MM.1S (cell line): ENCODE measurements at regions not wholly inside any gene's neighbourhood (a gene's known extent, or its start where the extent isn't known, plus 50 kb on each side); places are given as distances from the start of the nearest gene placed in this dataset.

Experiments used
- DNase-seq: peaks from one replicate; pipeline ENCODE4 v3.0.0-alpha.2; 2015
- H2AFZ ChIP-seq: fragments of 300-600 bp; sonication (generic); 2 replicates; pipeline ENCODE4 v1.6.0; 2016; ENCODE audit warnings: antibody characterized with exemption, low read length
- H3F3A ChIP-seq: fragments of 300-600 bp; sonication (generic); 2 replicates; pipeline ENCODE4 v1.6.1; 2016; ENCODE audit warnings: mild to moderate bottlenecking, antibody characterized with exemption, low read length, moderate library complexity, mixed read lengths; ENCODE audit not compliant: insufficient read depth
- H3K27ac ChIP-seq: fragments of 300-600 bp; sonication (generic); 2 replicates; pipeline ENCODE4 v1.5.1; 2016; ENCODE audit warnings: mild to moderate bottlenecking, low read length
- H3K27me3 ChIP-seq: fragments of 300-600 bp; sonication (generic); replicated peaks from 2 replicates; pipeline ENCODE4 v1.6.0; 2016; ENCODE audit warnings: low read length; ENCODE audit not compliant: insufficient read depth
- H3K36me3 ChIP-seq: fragments of 300-600 bp; sonication (generic); replicated peaks from 2 replicates; pipeline ENCODE4 v1.6.1; 2016; ENCODE audit warnings: mild to moderate bottlenecking, low read length, mixed read lengths; ENCODE audit not compliant: insufficient read depth
- H3K4me1 ChIP-seq: fragments of 300-600 bp; sonication (generic); 2 replicates; pipeline ENCODE4 v1.6.1; 2016; ENCODE audit warnings: low read length, mixed read lengths
- H3K4me2 ChIP-seq: fragments of 300-600 bp; sonication (generic); 2 replicates; pipeline ENCODE4 v1.6.0; 2016; ENCODE audit warnings: low read depth, low read length
- H3K4me3 ChIP-seq: fragments of 300-600 bp; sonication (generic); 2 replicates; pipeline ENCODE4 v1.5.1; 2016; ENCODE audit warnings: low read length, mixed read lengths
- H3K79me2 ChIP-seq: fragments of 300-600 bp; sonication (generic); 2 replicates; pipeline ENCODE4 v1.6.1; 2016; ENCODE audit warnings: mixed run types, low read length, mixed read lengths
- H3K9ac ChIP-seq: fragments of 300-600 bp; sonication (generic); 2 replicates; pipeline ENCODE4 v1.6.1; 2016; ENCODE audit warnings: low read length, mixed read lengths
- H3K9me2 ChIP-seq: fragments of 300-600 bp; sonication (generic); replicated peaks from 2 replicates; pipeline ENCODE4 v1.6.1; 2016; ENCODE audit warnings: mild to moderate bottlenecking, low read length, mixed read lengths; ENCODE audit not compliant: insufficient read depth
- H3K9me3 ChIP-seq: fragments of 300-600 bp; sonication (generic); replicated peaks from 2 replicates; pipeline ENCODE4 v1.6.1; 2016; ENCODE audit warnings: mild to moderate bottlenecking, low read length, mixed read lengths; ENCODE audit not compliant: insufficient read depth
- H4K20me1 ChIP-seq: fragments of 300-600 bp; sonication (generic); 2 replicates; pipeline ENCODE4 v1.6.1; 2016; ENCODE audit warnings: mild to moderate bottlenecking, low read length, moderate library complexity, mixed read lengths; ENCODE audit not compliant: insufficient read depth
- CTCF ChIP-seq: fragments of 300-600 bp; sonication (generic); IDR thresholded peaks from 2 replicates; pipeline ENCODE4 v1.5.1; 2016; ENCODE audit warnings: antibody characterized with exemption, low read length, mixed read lengths
- EZH2 ChIP-seq: fragments of 300-600 bp; sonication (generic); optimal IDR thresholded peaks from 2 replicates; pipeline ENCODE3; 2017; ENCODE audit warnings: low read depth, mild to moderate bottlenecking, antibody characterized with exemption, low read length, mixed read lengths
- EZH2phosphoT487 ChIP-seq: fragments of 300-600 bp; sonication (generic); IDR thresholded peaks from 2 replicates; pipeline ENCODE4 v1.6.1; 2018; ENCODE audit warnings: antibody characterized with exemption, low read length

GRCh38 chr2:122736279-122736678 is 980.8 kb downstream of the TSN start:
- Histone ChIP-seq H3K27ac (no peak overlapping the region), H3K4me1 (no peaks in the 10 kb centered on the region), H2AFZ (no peak overlapping the region), H3K27me3 (no peaks in the 10 kb centered on the region), H3K36me3 (no peaks in the 10 kb centered on the region), H3K4me3 (no peak overlapping the region), H3F3A (no peaks in the 10 kb centered on the region), H3K79me2 (no peaks in the 10 kb centered on the region), H3K4me2 (no peak overlapping the region), H3K9me2 (no peaks in the 10 kb centered on the region), H3K9me3 (no peaks in the 10 kb centered on the region), H4K20me1 (no peaks in the 10 kb centered on the region), H3K9ac (no peak overlapping the region)
- TF ChIP-seq EZH2 = no peak
- no peak for TF ChIP-seq CTCF
- no peak for TF ChIP-seq EZH2phosphoT487
- no peak for DNase-seq

GRCh38 chr2:122737429-122738077 is 982.1 kb downstream of the TSN start:
- Histone ChIP-seq H4K20me1 (no peaks in the 10 kb centered on the region), H3K4me3 (no peak overlapping the region), H3K27ac (no peak overlapping the region), H3K4me2 (no peak overlapping the region), H2AFZ (no peak overlapping the region), H3K36me3 (no peaks in the 10 kb centered on the region), H3K9ac (no peak overlapping the region), H3K27me3 (no peaks in the 10 kb centered on the region), H3K9me2 (no peaks in the 10 kb centered on the region), H3F3A (no peaks in the 10 kb centered on the region), H3K9me3 (no peaks in the 10 kb centered on the region), H3K79me2 (no peaks in the 10 kb centered on the region), H3K4me1 (no peaks in the 10 kb centered on the region)
- no peak for TF ChIP-seq CTCF
- TF ChIP-seq EZH2 = no peak
- no peak for TF ChIP-seq EZH2phosphoT487
- DNase-seq = no peak

- no peaks in the 10 kb centered on the region for H3K27me3 ChIP-seq
- TF ChIP-seq EZH2phosphoT487 (no peak), CTCF (no peak), EZH2 (no peak)
- H3K27ac ChIP-seq = no peak overlapping the region
- no peaks in the 10 kb centered on the region for H3K4me1 ChIP-seq
- H3K9me3 ChIP-seq = no peaks in the 10 kb centered on the region
- no peaks in the 10 kb centered on the region for H3K36me3 ChIP-seq
- no peaks in the 10 kb centered on the region for H3K9me2 ChIP-seq
- no peak overlapping the region for H3K9ac ChIP-seq
- H3K4me3 ChIP-seq = no peak overlapping the region
- no peaks in the 10 kb centered on the region for H3K79me2 ChIP-seq
- no peak overlapping the region for H3K4me2 ChIP-seq
- H4K20me1 ChIP-seq = no peaks in the 10 kb centered on the region
- no peaks in the 10 kb centered on the region for H3F3A ChIP-seq
- no peak overlapping the region for H2AFZ ChIP-seq
- no peak for DNase-seq
Observed at GRCh38 chr2:122739732-122740593, 984.5 kb downstream of the TSN start.
